Astrocyte of the cerebellum (primary cell): ENCODE measurements at regions not wholly inside any gene's neighbourhood (a gene's known extent, or its start where the extent isn't known, plus 50 kb on each side); places are given as distances from the start of the nearest gene placed in this dataset.

Experiments
- DNase-seq: peaks from one replicate; pipeline ENCODE4 v3.0.0-alpha.2; 2011; ENCODE audit warnings: low read depth
- H3K4me3 ChIP-seq: 2 replicates; pipeline ENCODE4 v1.5.1; 2011; ENCODE audit warnings: mild to moderate bottlenecking, low read depth, low read length, moderate library complexity
- in situ Hi-C: cut with HindIII; loops from 2 replicates; pipeline ENCODE4 v1.10.0; 2017; ENCODE audit warnings: low sequenced_read_pairs
- TF ChIP-seq, protein P1 (sequence below): IDR thresholded peaks from 2 replicates; pipeline ENCODE4 v1.5.1; 2012; ENCODE audit warnings: low read length, low read depth, moderate library complexity, mild to moderate bottlenecking; ENCODE audit errors: missing control alignments

DNA sequence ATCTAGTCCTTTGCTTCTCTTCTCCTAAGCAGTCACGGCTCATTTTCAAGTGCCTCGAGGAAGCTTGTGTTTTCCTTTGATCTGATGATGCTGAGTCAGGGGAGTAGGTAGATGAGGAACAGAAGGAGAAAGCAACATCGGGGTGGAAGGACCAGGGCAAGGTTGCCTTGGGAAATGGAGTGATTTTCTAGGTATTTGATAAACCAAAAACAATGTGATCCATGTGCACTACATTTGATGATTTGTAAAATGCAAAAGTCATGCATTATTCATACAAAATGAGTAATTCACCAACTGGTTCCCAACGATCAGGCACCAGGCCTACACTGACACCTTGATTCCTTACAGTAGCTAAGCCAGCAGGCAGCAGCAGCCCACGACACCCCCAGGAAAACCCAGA is 205.3 kb downstream of the ANAPC1 start:
- no peak overlapping the region for H3K4me3 ChIP-seq
- in situ Hi-C loops = no loop called here
- DNase-seq = no peak
- TF ChIP-seq, protein P1, sequence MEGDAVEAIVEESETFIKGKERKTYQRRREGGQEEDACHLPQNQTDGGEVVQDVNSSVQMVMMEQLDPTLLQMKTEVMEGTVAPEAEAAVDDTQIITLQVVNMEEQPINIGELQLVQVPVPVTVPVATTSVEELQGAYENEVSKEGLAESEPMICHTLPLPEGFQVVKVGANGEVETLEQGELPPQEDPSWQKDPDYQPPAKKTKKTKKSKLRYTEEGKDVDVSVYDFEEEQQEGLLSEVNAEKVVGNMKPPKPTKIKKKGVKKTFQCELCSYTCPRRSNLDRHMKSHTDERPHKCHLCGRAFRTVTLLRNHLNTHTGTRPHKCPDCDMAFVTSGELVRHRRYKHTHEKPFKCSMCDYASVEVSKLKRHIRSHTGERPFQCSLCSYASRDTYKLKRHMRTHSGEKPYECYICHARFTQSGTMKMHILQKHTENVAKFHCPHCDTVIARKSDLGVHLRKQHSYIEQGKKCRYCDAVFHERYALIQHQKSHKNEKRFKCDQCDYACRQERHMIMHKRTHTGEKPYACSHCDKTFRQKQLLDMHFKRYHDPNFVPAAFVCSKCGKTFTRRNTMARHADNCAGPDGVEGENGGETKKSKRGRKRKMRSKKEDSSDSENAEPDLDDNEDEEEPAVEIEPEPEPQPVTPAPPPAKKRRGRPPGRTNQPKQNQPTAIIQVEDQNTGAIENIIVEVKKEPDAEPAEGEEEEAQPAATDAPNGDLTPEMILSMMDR = no peak

DNA sequence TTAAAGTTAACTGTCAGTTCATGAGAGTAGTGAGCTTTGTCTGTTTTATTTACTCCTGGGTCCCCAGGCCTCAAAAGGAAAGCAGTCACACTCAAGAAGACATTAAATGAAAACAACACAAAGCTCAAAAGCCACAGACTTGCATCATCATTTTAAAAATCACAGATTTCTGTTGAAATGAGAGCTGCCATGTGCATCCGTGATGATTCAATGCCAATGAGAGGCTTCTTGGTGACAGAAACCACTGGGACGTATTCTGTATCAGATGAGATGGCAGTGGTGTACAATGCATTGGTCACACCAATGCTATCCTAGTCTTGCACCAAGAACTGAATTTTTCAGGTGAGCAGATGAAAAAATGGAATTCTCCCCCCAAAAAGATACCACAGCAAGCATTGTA is 204.8 kb downstream of the ANAPC1 start:
- in situ Hi-C loops = no loop called here
- TF ChIP-seq, protein P1 = no peak
- no peak overlapping the region for H3K4me3 ChIP-seq
- DNase-seq = no peak

DNA sequence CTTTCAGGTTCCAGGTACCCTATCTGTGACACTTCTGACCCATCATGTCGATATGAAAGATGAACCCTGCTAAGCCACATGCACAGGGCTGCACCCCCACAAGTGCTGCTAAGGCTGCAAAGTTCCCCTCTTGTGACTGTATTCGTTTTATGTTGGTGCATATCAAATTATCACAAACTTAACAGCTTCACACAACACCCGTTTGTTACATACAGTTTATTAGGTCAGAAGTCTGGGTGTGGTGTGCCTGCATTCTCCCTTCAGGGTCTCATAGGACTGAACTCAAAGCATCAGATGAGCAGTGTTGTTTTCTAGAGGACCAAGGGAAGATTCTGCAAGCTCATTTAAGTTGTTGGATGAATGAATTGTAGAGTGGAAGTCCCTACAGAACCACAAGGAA is 199.4 kb downstream of the ANAPC1 start:
- no peak for DNase-seq
- in situ Hi-C loops = no loop called here
- no peak overlapping the region for H3K4me3 ChIP-seq
- TF ChIP-seq, protein P1 = no peak

DNA sequence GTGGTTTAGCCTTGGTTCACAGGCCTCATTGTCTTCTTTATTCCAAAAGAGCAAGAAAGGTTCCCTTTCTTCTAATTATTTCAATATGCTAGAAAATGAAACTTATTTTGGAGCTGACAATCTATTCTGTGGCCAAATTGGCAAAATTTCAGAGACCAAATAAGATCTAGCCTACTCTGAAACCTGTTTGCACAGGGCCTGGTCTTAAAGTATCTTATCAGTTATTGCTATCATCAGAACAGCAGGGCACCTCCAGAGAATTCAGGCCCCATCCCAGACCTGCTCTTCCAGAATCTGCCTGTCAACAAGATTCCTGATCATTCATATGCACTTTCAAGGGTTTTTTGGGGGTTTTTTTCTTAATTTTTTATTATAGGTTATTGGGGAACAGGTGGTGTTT is 198.7 kb downstream of the ANAPC1 start:
- in situ Hi-C loops = no loop called here
- H3K4me3 ChIP-seq = no peak overlapping the region
- TF ChIP-seq, protein P1 = no peak
- DNase-seq = no peak

DNA sequence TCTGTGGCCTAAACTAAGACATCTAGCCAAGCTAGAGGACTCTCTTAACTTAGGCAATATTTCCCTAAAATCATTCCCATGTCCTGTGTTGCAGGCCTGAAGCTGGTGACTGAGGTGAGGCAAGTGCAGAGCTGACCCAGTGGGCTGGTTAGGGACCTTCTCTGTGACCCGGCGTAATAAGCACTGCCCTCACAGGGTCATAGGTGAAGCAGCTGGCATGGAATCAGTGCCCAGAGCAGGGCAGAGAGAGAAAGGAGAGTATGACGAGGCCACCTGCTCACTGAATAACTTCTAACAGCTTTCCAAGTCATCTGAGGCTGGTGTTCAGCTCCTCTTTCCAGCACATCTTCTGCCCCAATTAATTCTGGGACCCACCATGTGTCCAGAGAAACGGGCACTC is 197.0 kb downstream of the ANAPC1 start:
- DNase-seq = no peak
- H3K4me3 ChIP-seq = no peak overlapping the region
- in situ Hi-C loops = no loop called here
- TF ChIP-seq, protein P1 = no peak

DNA sequence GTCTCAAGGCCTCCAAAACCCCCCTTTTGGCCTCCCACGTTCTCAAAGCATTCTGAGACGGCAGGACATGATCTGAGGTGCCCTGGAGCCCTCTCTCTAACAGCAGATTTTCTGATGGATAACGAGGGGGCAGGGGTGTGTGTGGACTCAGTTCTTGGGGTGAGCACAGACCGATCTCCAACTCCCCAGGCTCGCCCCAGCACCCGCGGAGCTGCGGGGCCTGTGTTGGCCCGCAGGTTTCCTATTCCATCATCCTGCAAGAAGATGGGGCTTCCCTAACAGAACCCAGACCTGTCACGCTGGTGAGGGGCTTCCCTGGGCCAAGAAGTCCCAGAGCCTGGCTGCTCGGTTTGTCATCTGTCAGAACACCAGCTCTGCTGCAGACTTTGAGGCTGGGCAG is 196.1 kb downstream of the ANAPC1 start:
- in situ Hi-C loops = no loop called here
- TF ChIP-seq, protein P1 = no peak
- no peak overlapping the region for H3K4me3 ChIP-seq
- no peak for DNase-seq

DNA sequence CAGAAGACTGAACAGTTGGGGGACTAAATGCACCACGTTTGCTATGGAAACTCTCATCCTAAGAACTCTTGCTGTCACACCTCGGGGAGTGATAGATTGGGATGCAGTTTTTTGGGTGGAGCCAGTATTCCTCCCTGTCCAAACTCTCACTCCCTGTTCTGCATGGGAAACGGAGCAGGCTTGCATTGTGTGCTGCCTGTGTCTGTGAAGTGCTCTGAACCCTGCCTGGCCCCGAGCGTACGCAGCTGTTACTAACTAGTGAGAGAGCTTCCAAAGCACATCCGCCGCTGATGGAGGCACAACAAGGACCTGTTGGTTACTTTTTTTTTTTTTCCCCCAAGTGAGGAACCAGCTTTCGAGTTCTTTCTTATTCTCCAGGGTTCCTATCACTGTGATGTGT is 195.5 kb downstream of the ANAPC1 start:
- no peak for DNase-seq
- TF ChIP-seq, protein P1 = no peak
- in situ Hi-C loops = no loop called here
- no peak overlapping the region for H3K4me3 ChIP-seq
